K562 (cell line): ENCODE measurements at regions not wholly inside any gene's neighbourhood (a gene's known extent, or its start where the extent isn't known, plus 50 kb on each side); places are given as distances from the start of the nearest gene placed in this dataset.

ENCODE experiments used
- ATAC-seq: fragments of 200-7000 bp; cut with Tn5 transposase; 3 replicates; pipeline ENCODE4 v1.9.1; 2020; ENCODE audit warnings: moderate library complexity
- BruUV-seq: library from RNA; stranded (reverse); fragments of 400-500 nt; replicated peaks from 2 replicates; lab custom pipeline; 2021; lab: Mats Ljungman, UMichigan
- CTCF ChIA-PET: fragments of 300-600 bp; formaldehyde crosslinking; extraction: SDS; loops from one replicate; lab custom pipeline; 2021; ENCODE audit warnings: low intra/inter-chr PET ratio; lab: Yijun Ruan, JAX
- POLR2A ChIA-PET: fragments of 300-600, 350-650 bp; sonication (Branson Sonifier 250); formaldehyde crosslinking; extraction: SDS; loops from one replicate; lab custom pipeline; 2021; ENCODE audit warnings: antibody characterized with exemption, inconsistent platforms; lab: Yijun Ruan, JAX
- DNase-seq, 4 experiments: peaks; one replicate each; pipeline versions ENCODE4 v3.0.0 to v3.0.0-alpha.2; 2011 to 2018; ENCODE audit warnings: low spot score in 3 of 4, mixed read lengths in 3 of 4; ENCODE audit errors: extremely low read depth in 1 of 4
- FAIRE-seq: peaks from 2 replicates; lab custom pipeline; 2011; peaks lifted over from hg19 to GRCh38; lab: Jason Lieb, UNC
- H2AFZ ChIP-seq: 2 replicates; pipeline ENCODE4 v1.6.0; 2011; ENCODE audit warnings: low read depth, low read length, control low read depth, inconsistent platforms
- H3K27ac ChIP-seq: fragments of 200-600 bp; 3 replicates; pipeline ENCODE4 v1.8.0; 2011; ENCODE audit warnings: low read depth, mild to moderate bottlenecking, control low read depth, inconsistent platforms, low read length, moderate library complexity, mixed read lengths; ENCODE audit errors: extremely low read depth
- H3K27me3 ChIP-seq, 2 experiments: fragments of 300-600 bp in 1 of 2; 2 replicates in 1 of 2; 3 replicates in 1 of 2; pipeline versions ENCODE4 v1.6.0 to v1.8.0; 2011; ENCODE audit warnings: inconsistent platforms in 2 of 2, low read length in 2 of 2, mild to moderate bottlenecking in 1 of 2, mixed read lengths in 1 of 2, moderate library complexity in 1 of 2; ENCODE audit not compliant: control insufficient read depth in 2 of 2, insufficient read depth in 2 of 2
- H3K36me3 ChIP-seq: fragments of 300-600 bp; 3 replicates; pipeline ENCODE4 v1.8.0; 2011; ENCODE audit warnings: mild to moderate bottlenecking, low read length, inconsistent platforms; ENCODE audit not compliant: control insufficient read depth, insufficient read depth
- H3K4me1 ChIP-seq, 2 experiments: fragments of 200-600 bp in 1 of 2; replicated peaks in 1 of 2; 2 replicates in 1 of 2; 3 replicates in 1 of 2; pipeline versions ENCODE4 v1.5.1 to v1.8.0; 2011; ENCODE audit warnings: inconsistent platforms in 2 of 2, low read length in 2 of 2, mild to moderate bottlenecking in 1 of 2, mixed read lengths in 1 of 2, moderate library complexity in 1 of 2; ENCODE audit not compliant: control insufficient read depth in 2 of 2, insufficient read depth in 2 of 2
- H3K4me2 ChIP-seq: 2 replicates; pipeline ENCODE4 v1.6.1; 2011; ENCODE audit warnings: low read length, control low read depth, inconsistent platforms, mixed read lengths; ENCODE audit not compliant: insufficient read depth
- H3K4me3 ChIP-seq: fragments of 200-600 bp; sonication (generic), shearing (Covaris generic); 2 replicates; pipeline ENCODE4 v1.5.1; 2016; ENCODE audit warnings: control low read depth, inconsistent platforms
- H3K79me2 ChIP-seq: fragments of 200-600 bp; 3 replicates; pipeline ENCODE4 v1.8.0; 2011; ENCODE audit warnings: low read length, inconsistent platforms; ENCODE audit not compliant: control insufficient read depth, insufficient read depth
- H3K9ac ChIP-seq, 2 experiments: 2 replicates each; pipeline versions ENCODE4 v1.6.0 to v1.6.1; 2011; ENCODE audit warnings: low read depth in 2 of 2, low read length in 2 of 2, control low read depth in 1 of 2, inconsistent platforms in 1 of 2, mild to moderate bottlenecking in 1 of 2, mixed read lengths in 1 of 2; ENCODE audit not compliant: insufficient read depth in 1 of 2
- H3K9me1 ChIP-seq: one replicate; pipeline ENCODE4 v1.6.0; 2011; ENCODE audit warnings: inconsistent platforms, mild to moderate bottlenecking, low read length, moderate library complexity; ENCODE audit not compliant: control insufficient read depth, insufficient read depth
- H3K9me3 ChIP-seq: replicated peaks from 2 replicates; pipeline ENCODE4 v1.5.1; 2011; ENCODE audit warnings: low read depth, low read length, inconsistent platforms; ENCODE audit not compliant: control insufficient read depth, insufficient read depth
- H4K20me1 ChIP-seq: replicated peaks from 2 replicates; pipeline ENCODE4 v1.6.1; 2011; ENCODE audit warnings: low read length, inconsistent platforms, mixed read lengths; ENCODE audit not compliant: control insufficient read depth, insufficient read depth
- CEBPB ChIP-seq: fragments of 450-650 bp; IDR thresholded peaks from 2 replicates; pipeline ENCODE4 v1.6.1; 2016; ENCODE audit warnings: missing genetic modification characterization, missing compliant biosample characterization
- JUND ChIP-seq, 2 experiments: IDR thresholded peaks; 2 replicates in 1 of 2; 3 replicates in 1 of 2; pipeline ENCODE4 v1.6.1; 2011; ENCODE audit warnings: borderline replicate concordance in 2 of 2, low read depth in 2 of 2, low read length in 2 of 2, improper control_type of control experiment in 1 of 2, missing biosample characterization in 1 of 2, missing genetic modification characterization in 1 of 2, missing genetic modification reagents in 1 of 2
- L3MBTL2 ChIP-seq: fragments of 450-650 bp; IDR thresholded peaks from 2 replicates; pipeline ENCODE4 v1.6.1; 2016; ENCODE audit warnings: mild to moderate bottlenecking, moderate library complexity
- MAZ ChIP-seq, 2 experiments: fragments of 450-650 bp in 1 of 2; sonication (generic) in 1 of 2; formaldehyde crosslinking; IDR thresholded peaks in 1 of 2; conservative IDR thresholded peaks in 1 of 2; 2 replicates each; pipeline versions ENCODE4 v1.4.0 to v1.5.0; 2020; ENCODE audit warnings: mild to moderate bottlenecking in 1 of 2, missing genetic modification reagents in 1 of 2
- TAF9B ChIP-seq: fragments of 450-650 bp; IDR thresholded peaks from 2 replicates; pipeline ENCODE4 v1.6.1; 2018; ENCODE audit warnings: mild to moderate bottlenecking; ENCODE audit not compliant: partially characterized antibody
- TBP ChIP-seq: optimal IDR thresholded peaks from 2 replicates; pipeline ENCODE3; 2011; ENCODE audit warnings: low read depth, low read length, improper control_type of control experiment
- TOE1 ChIP-seq, 2 experiments: fragments of 450-650 bp in 1 of 2; sonication (generic) in 1 of 2; formaldehyde crosslinking in 1 of 2; IDR thresholded peaks; 2 replicates each; pipeline versions ENCODE4 v1.7.1 to v1.8.0; 2016 to 2022; ENCODE audit warnings: borderline replicate concordance in 2 of 2, mild to moderate bottlenecking in 2 of 2, antibody characterized with exemption in 1 of 2, inconsistent platforms in 1 of 2, low read depth in 1 of 2, missing genetic modification reagents in 1 of 2, moderate library complexity in 1 of 2
- TSC22D4 ChIP-seq: fragments of 450-650 bp; IDR thresholded peaks from 2 replicates; pipeline ENCODE4 v1.6.1; 2016; ENCODE audit warnings: missing genetic modification characterization, missing biosample characterization, control low read depth
- ZMIZ1 ChIP-seq, 2 experiments: fragments of 150-350 bp in 1 of 2; IDR thresholded peaks; 2 replicates each; pipeline ENCODE4 v1.6.1; 2012 to 2016; ENCODE audit warnings: low read depth in 2 of 2, low read length in 2 of 2, mild to moderate bottlenecking in 1 of 2, moderate library complexity in 1 of 2
- ZNF184 ChIP-seq: sonication (generic); formaldehyde crosslinking; IDR thresholded peaks from 2 replicates; pipeline ENCODE4 v1.5.0; 2020; ENCODE audit warnings: missing genetic modification reagents
- ZNF398 ChIP-seq: fragments of 250-450 bp; sonication (Bioruptor Pico); IDR thresholded peaks from 2 replicates; pipeline ENCODE4 v1.8.0; 2021; ENCODE audit warnings: moderate library complexity, mild to moderate bottlenecking, inconsistent platforms
- ZNF766 ChIP-seq: fragments of 200-800 bp; sonication (Bioruptor generic); conservative IDR thresholded peaks from 2 replicates; pipeline ENCODE4 v1.6.1; 2016; ENCODE audit warnings: missing genetic modification characterization, missing compliant biosample characterization
- WGBS: fragments of 100-300 bp; shearing (Covaris generic); methylation state at CpG from one replicate; pipeline ENCODE4 v1.1.6; 2016; ENCODE audit warnings: low coverage, mixed read lengths; ENCODE audit not compliant: insufficient coverage; ENCODE audit errors: missing lambda C conversion rate; 5-methylcytosine and 5-hydroxymethylcytosine counted together
- in situ Hi-C: fragments of 300-500 bp; cut with MboI; formaldehyde crosslinking; loops from 4 replicates; pipeline ENCODE4 v1.15.0; 2018; ENCODE audit warnings: inconsistent platforms, mixed read lengths
- intact Hi-C: fragments of 100-400 bp; cut with micrococcal nuclease; formaldehyde crosslinking; loops from 2 replicates; pipeline ENCODE4 v1.14.2; 2022

GRCh38 chr4:142959173-142959572 lies 113.1 kb upstream of the INPP4B start (continued):
- TF ChIP-seq JUND (IDR thresholded peaks at IDR 0.05; ENCODE audit: borderline replicate concordance, low read depth, low read length) (no peak), JUND (tag; IDR thresholded peaks at IDR 0.05; ENCODE audit: borderline replicate concordance, low read depth, low read length) (no peak), ZNF766 (CRISPR knock-in tag) (no peak), L3MBTL2 (no peak), CEBPB (tag) (peak; percentile 53)

- Histone ChIP-seq H3K9me1 (no peaks in the 10 kb centered on the region), H3K4me2 (no peak overlapping the region), H3K27ac (no peak overlapping the region), H3K9me3 (no peaks in the 10 kb centered on the region; the same call in 1 of the 2 replicates), H3K9ac (no peak overlapping the region), H3K36me3 (no peaks in the 10 kb centered on the region), H4K20me1 (no peaks in the 10 kb centered on the region), H3K79me2 (no peaks in the 10 kb centered on the region), H3K4me1 (no peaks in the 10 kb centered on the region), H2AFZ (no peak overlapping the region), H3K27me3 (no peaks in the 10 kb centered on the region), H3K4me3 (no peak overlapping the region)
- FAIRE-seq, result no peak
- in situ Hi-C loops (loop anchor here (10.0 kb wide), 1 partner anchor 765 kb away; no protein-coding TSS in a partner anchor), intact Hi-C loops (no loop called here)
- POLR2A ChIA-PET, result no interaction called here
- CTCF ChIA-PET, result no interaction called here
- no peak for ATAC-seq
- no TSS peak for BruUV-seq
- TF ChIP-seq TOE1 (IDR thresholded peaks at IDR 0.05; ENCODE audit: borderline replicate concordance) (no peak), TOE1 (CRISPR knock-in tag; IDR thresholded peaks at IDR 0.05; ENCODE audit: borderline replicate concordance, low read depth) (no peak), TSC22D4 (tag) (no peak), TAF9B (no peak), ZNF184 (CRISPR knock-in tag) (no peak), ZNF398 (CRISPR knock-in tag) (no peak), ZMIZ1 (IDR thresholded peaks at IDR 0.05; ENCODE audit: low read depth in 2 of 2, low read length in 2 of 2) (no peak), MAZ (CRISPR knock-in tag; conservative IDR thresholded peaks at IDR 0.05 in 1 of 2, IDR thresholded peaks at IDR 0.05 in 1 of 2) (no peak), TBP (no peak)
- 0% methylated on average over 1 of the region's 1 CpG for WGBS
- DNase-seq, result no peak
These were observed 114.0 kb upstream of the INPP4B start for GRCh38 chr4:142960126-142960525.
